H9 (cell line): ENCODE measurements at regions not wholly inside any gene's neighbourhood (a gene's known extent, or its start where the extent isn't known, plus 50 kb on each side); places are given as distances from the start of the nearest gene placed in this dataset.

Experiments
- DNase-seq: peaks from one replicate; pipeline ENCODE4 v3.0.0-alpha.2; 2017
- H2AFZ ChIP-seq: one replicate; pipeline ENCODE4 v1.6.1; 2013; ENCODE audit warnings: mild to moderate bottlenecking, low read length, control low read depth, moderate library complexity
- H2AK5ac ChIP-seq: 2 replicates; pipeline ENCODE4 v1.6.1; 2013; ENCODE audit warnings: low read length, control low read depth, mixed read lengths; ENCODE audit not compliant: insufficient read length
- H2BK120ac ChIP-seq: one replicate; pipeline ENCODE4 v1.6.1; 2013; ENCODE audit warnings: low read depth, mild to moderate bottlenecking, low read length, control low read depth, inconsistent platforms; ENCODE audit not compliant: poor library complexity, severe bottlenecking
- H2BK12ac ChIP-seq: 2 replicates; pipeline ENCODE4 v1.6.1; 2013; ENCODE audit warnings: low read length, control low read depth, mixed read lengths, low read depth; ENCODE audit not compliant: insufficient read length
- H2BK15ac ChIP-seq: 2 replicates; pipeline ENCODE4 v1.6.1; 2013; ENCODE audit warnings: low read depth, low read length, control low read depth
- H2BK20ac ChIP-seq: one replicate; pipeline ENCODE4 v1.6.1; 2013; ENCODE audit warnings: low read depth, mild to moderate bottlenecking, low read length, control low read depth, inconsistent platforms; ENCODE audit not compliant: poor library complexity, severe bottlenecking
- H2BK5ac ChIP-seq: 2 replicates; pipeline ENCODE4 v1.6.1; 2013; ENCODE audit warnings: low read length, control low read depth, mixed read lengths; ENCODE audit not compliant: insufficient read length
- H3K14ac ChIP-seq: 2 replicates; pipeline ENCODE4 v1.6.1; 2013; ENCODE audit warnings: low read length, control low read depth; ENCODE audit not compliant: insufficient read depth
- H3K18ac ChIP-seq: 2 replicates; pipeline ENCODE4 v1.6.1; 2013; ENCODE audit warnings: low read depth, mild to moderate bottlenecking, mixed read lengths, low read length, control low read depth; ENCODE audit not compliant: insufficient read length
- H3K23ac ChIP-seq: 2 replicates; pipeline ENCODE4 v1.6.1; 2013; ENCODE audit warnings: low read length, control low read depth, mixed read lengths, low read depth; ENCODE audit not compliant: insufficient read length
- H3K23me2 ChIP-seq: 2 replicates; pipeline ENCODE4 v1.6.1; 2013; ENCODE audit warnings: low read depth, mild to moderate bottlenecking, mixed read lengths, low read length, control low read depth; ENCODE audit not compliant: insufficient read length, poor library complexity, severe bottlenecking
- H3K27ac ChIP-seq: 2 replicates; pipeline ENCODE4 v1.5.1; 2013; ENCODE audit warnings: low read length, control low read depth, mixed read lengths, low read depth; ENCODE audit not compliant: insufficient read length
- H3K27me3 ChIP-seq: 2 replicates; pipeline ENCODE4 v1.6.1; 2013; ENCODE audit warnings: low read length, control low read depth, inconsistent platforms; ENCODE audit not compliant: insufficient read depth
- H3K4ac ChIP-seq: 2 replicates; pipeline ENCODE4 v1.6.1; 2013; ENCODE audit warnings: low read depth, mild to moderate bottlenecking, control low read depth, inconsistent platforms, low read length, moderate library complexity
- H3K4me1 ChIP-seq: 2 replicates; pipeline ENCODE4 v1.6.1; 2013; ENCODE audit warnings: low read length, control low read depth, inconsistent platforms; ENCODE audit not compliant: insufficient read depth
- H3K4me2 ChIP-seq: 2 replicates; pipeline ENCODE4 v1.6.1; 2013; ENCODE audit warnings: low read length, control low read depth, mixed read lengths; ENCODE audit not compliant: insufficient read length, insufficient read depth
- H3K56ac ChIP-seq: 2 replicates; pipeline ENCODE4 v1.6.1; 2013; ENCODE audit warnings: low read depth, mild to moderate bottlenecking, mixed read lengths, low read length, control low read depth; ENCODE audit not compliant: insufficient read length
- H3K79me1 ChIP-seq: 2 replicates; pipeline ENCODE4 v1.6.1; 2013; ENCODE audit warnings: low read depth, mild to moderate bottlenecking, moderate library complexity, low read length, control low read depth, inconsistent platforms; ENCODE audit not compliant: insufficient read depth, poor library complexity, severe bottlenecking
- H3K79me2 ChIP-seq: 2 replicates; pipeline ENCODE4 v1.6.1; 2013; ENCODE audit warnings: low read length, control low read depth, inconsistent platforms; ENCODE audit not compliant: insufficient read depth
- H3K9ac ChIP-seq: 2 replicates; pipeline ENCODE4 v1.6.1; 2013; ENCODE audit warnings: low read length, control low read depth, mixed read lengths; ENCODE audit not compliant: insufficient read length; ENCODE audit errors: extremely low read depth
- H3K9me3 ChIP-seq: one replicate; pipeline ENCODE4 v1.6.1; 2013; ENCODE audit warnings: low read depth, low read length, inconsistent platforms; ENCODE audit not compliant: control insufficient read depth
- H3T11ph ChIP-seq: one replicate; pipeline ENCODE4 v1.6.1; 2013; ENCODE audit warnings: mild to moderate bottlenecking, low read length, control low read depth, inconsistent platforms
- H4K20me1 ChIP-seq: one replicate; pipeline ENCODE4 v1.6.1; 2013; ENCODE audit not compliant: control insufficient read depth, insufficient read length, insufficient read depth
- H4K5ac ChIP-seq: 2 replicates; pipeline ENCODE4 v1.6.1; 2013; ENCODE audit warnings: low read depth, mild to moderate bottlenecking, mixed read lengths, low read length, control low read depth; ENCODE audit not compliant: insufficient read length
- H4K8ac ChIP-seq: replicated peaks from 2 replicates; pipeline ENCODE4 v1.6.1; 2013; ENCODE audit warnings: low read length, control low read depth, mixed read lengths, low read depth; ENCODE audit not compliant: insufficient read length
- H4K91ac ChIP-seq: 2 replicates; pipeline ENCODE4 v1.6.1; 2013; ENCODE audit warnings: low read depth, mild to moderate bottlenecking, moderate library complexity, mixed read lengths, low read length, control low read depth; ENCODE audit not compliant: insufficient read length
- H3K27ac Mint-ChIP-seq, 3 experiments: 2 replicates in 2 of 3; 3 replicates in 1 of 3; pipeline ENCODE4 v1.8.0; 2020 to 2021; ENCODE audit warnings: mixed read lengths in 3 of 3, mild to moderate bottlenecking in 1 of 3, moderate library complexity in 1 of 3
- H3K27me3 Mint-ChIP-seq: 2 replicates; pipeline ENCODE4 v1.8.0; 2021; ENCODE audit warnings: low read depth, mild to moderate bottlenecking, moderate library complexity, mixed read lengths
- H3K36me3 Mint-ChIP-seq, 3 experiments: 2 replicates in 2 of 3; 3 replicates in 1 of 3; pipeline ENCODE4 v1.8.0; 2020 to 2021; ENCODE audit warnings: low read depth in 3 of 3, mixed read lengths in 3 of 3; ENCODE audit not compliant: insufficient read depth in 1 of 3
- H3K4me1 Mint-ChIP-seq, 2 experiments: 2 replicates each; pipeline ENCODE4 v1.8.0; 2020; ENCODE audit warnings: mixed read lengths in 2 of 2
- H3K4me3 Mint-ChIP-seq, 2 experiments: 2 replicates in 1 of 2; 3 replicates in 1 of 2; pipeline ENCODE4 v1.8.0; 2020 to 2021; ENCODE audit warnings: mild to moderate bottlenecking in 2 of 2, mixed read lengths in 2 of 2, moderate library complexity in 1 of 2
- H3K9me3 Mint-ChIP-seq, 2 experiments: 2 replicates in 1 of 2; 3 replicates in 1 of 2; pipeline ENCODE4 v1.8.0; 2020; ENCODE audit warnings: mild to moderate bottlenecking in 2 of 2, mixed read lengths in 2 of 2, moderate library complexity in 1 of 2
- WGBS: extraction: QIAGEN DNeasy Blood & Tissue Kit; methylation state at CpG from one replicate; pipeline ENCODE4 v1.1.7; 2013; ENCODE audit warnings: missing lambda C conversion rate, low lambda C conversion rate, mixed read lengths; ENCODE audit not compliant: insufficient read length; ENCODE audit errors: extremely low coverage; 5-methylcytosine and 5-hydroxymethylcytosine counted together
- TF ChIP-seq, protein P1 (sequence below): fragments of 200-600 bp; sonication (generic); conservative IDR thresholded peaks from 3 replicates; pipeline ENCODE4 v1.8.0; 2021; ENCODE audit warnings: antibody characterized with exemption, mild to moderate bottlenecking

DNA sequence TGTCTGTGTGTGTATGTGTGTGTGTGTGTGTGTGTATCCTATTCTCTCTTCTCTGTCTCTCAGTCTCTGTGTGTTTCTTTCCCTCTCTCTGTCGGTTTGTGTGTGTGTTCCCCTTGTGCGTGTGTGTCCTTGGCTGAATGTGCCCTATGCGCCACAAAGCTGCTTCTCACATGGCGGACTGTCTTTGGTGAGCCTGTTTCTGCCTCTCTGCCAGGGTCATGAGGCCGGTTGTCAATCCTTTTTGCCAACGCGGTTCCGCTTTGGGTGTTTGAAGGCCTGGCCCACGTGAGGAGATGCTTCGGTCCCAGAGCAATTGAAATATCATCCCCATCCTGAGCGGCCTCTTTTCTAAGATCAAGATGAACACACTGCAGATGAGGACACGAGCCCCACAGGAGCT, 476.0 kb downstream of the SPATA31A7 start:
- Histone ChIP-seq H3K4me1 (no peaks in the 10 kb centered on the region), H3K79me1 (no peaks in the 10 kb centered on the region), H2BK120ac (no peak overlapping the region), H3K23ac (no peak overlapping the region), H4K8ac (no peak overlapping the region), H3K27me3 (no peaks in the 10 kb centered on the region), H2AK5ac (no peak overlapping the region), H4K20me1 (no peaks in the 10 kb centered on the region), H4K91ac (no peak overlapping the region), H3K14ac (no peak overlapping the region), H3K9ac (no peak overlapping the region), H2BK12ac (no peak overlapping the region), H3K9me3 (peaks cover 58% of the 10 kb centered on the region), H2BK5ac (no peak overlapping the region), H3K4ac (no peak overlapping the region), H2BK20ac (no peak overlapping the region), H3T11ph (no peak overlapping the region), H2BK15ac (no peak overlapping the region), H3K79me2 (no peaks in the 10 kb centered on the region), H2AFZ (no peak overlapping the region), H3K18ac (no peak overlapping the region), H3K27ac (no peak overlapping the region), H3K56ac (no peak overlapping the region), H4K5ac (no peak overlapping the region), H3K23me2 (no peaks in the 10 kb centered on the region), H3K4me2 (no peak overlapping the region)
- Mint-ChIP-seq H3K36me3 (peaks cover 18 to 29% (median 21%) of the 10 kb centered on the region in 3 experiments), H3K9me3 (peaks cover 60 to 61% of the 10 kb centered on the region in 2 experiments), H3K4me1 (no peaks in the 10 kb centered on the region), H3K27ac (no peak overlapping the region), H3K27me3 (peaks cover 4% of the 10 kb centered on the region), H3K4me3 (no peak overlapping the region)
- WGBS = no CpG with 5 or more reads among the region's 12 CpGs
- TF ChIP-seq, protein P1, sequence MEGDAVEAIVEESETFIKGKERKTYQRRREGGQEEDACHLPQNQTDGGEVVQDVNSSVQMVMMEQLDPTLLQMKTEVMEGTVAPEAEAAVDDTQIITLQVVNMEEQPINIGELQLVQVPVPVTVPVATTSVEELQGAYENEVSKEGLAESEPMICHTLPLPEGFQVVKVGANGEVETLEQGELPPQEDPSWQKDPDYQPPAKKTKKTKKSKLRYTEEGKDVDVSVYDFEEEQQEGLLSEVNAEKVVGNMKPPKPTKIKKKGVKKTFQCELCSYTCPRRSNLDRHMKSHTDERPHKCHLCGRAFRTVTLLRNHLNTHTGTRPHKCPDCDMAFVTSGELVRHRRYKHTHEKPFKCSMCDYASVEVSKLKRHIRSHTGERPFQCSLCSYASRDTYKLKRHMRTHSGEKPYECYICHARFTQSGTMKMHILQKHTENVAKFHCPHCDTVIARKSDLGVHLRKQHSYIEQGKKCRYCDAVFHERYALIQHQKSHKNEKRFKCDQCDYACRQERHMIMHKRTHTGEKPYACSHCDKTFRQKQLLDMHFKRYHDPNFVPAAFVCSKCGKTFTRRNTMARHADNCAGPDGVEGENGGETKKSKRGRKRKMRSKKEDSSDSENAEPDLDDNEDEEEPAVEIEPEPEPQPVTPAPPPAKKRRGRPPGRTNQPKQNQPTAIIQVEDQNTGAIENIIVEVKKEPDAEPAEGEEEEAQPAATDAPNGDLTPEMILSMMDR = no peak
- peak; percentile 9 for DNase-seq
